ENCODE measurements at regions not wholly inside any gene's neighbourhood (a gene's known extent, or its start where the extent isn't known, plus 50 kb on each side); places are given as distances from the start of the nearest gene placed in this dataset.

GRCh38 chr17:71530248-71530647, 590.6 kb upstream of the SOX9 start:
- TF ChIP-seq CTCF (conservative IDR thresholded peaks at IDR 0.05; ENCODE audit: low read depth, low read length): no peak
- TF ChIP-seq EZH2 (IDR thresholded peaks at IDR 0.05; ENCODE audit: low read length, unreplicated experiment): no peak
- no peak for TF ChIP-seq EZH2phosphoT487 (IDR thresholded peaks at IDR 0.05; ENCODE audit: borderline replicate concordance, low read length)
